ENCODE measurements at regions not wholly inside any gene's neighbourhood (a gene's known extent, or its start where the extent isn't known, plus 50 kb on each side); places are given as distances from the start of the nearest gene placed in this dataset.

- H3K9me3 ChIP-seq (replicated peaks) = peaks cover 8% of the 10 kb centered on the region; the same call in 1 of the 2 replicates
- no peak for DNase-seq (ENCODE audit: low read depth in 1 of 2, low spot score in 2 of 2)
- no peaks in the 10 kb centered on the region for H3K4me1 ChIP-seq (replicated peaks)
- H3K4me3 ChIP-seq = no peak overlapping the region
- H3K27me3 ChIP-seq (replicated peaks) = peaks cover 39% of the 10 kb centered on the region
- no peak overlapping the region for H3K27ac ChIP-seq
- no peaks in the 10 kb centered on the region for H3K36me3 ChIP-seq
Observed at GRCh38 chr11:43619863-43620505, 60.6 kb upstream of the HSD17B12 start.

DNA sequence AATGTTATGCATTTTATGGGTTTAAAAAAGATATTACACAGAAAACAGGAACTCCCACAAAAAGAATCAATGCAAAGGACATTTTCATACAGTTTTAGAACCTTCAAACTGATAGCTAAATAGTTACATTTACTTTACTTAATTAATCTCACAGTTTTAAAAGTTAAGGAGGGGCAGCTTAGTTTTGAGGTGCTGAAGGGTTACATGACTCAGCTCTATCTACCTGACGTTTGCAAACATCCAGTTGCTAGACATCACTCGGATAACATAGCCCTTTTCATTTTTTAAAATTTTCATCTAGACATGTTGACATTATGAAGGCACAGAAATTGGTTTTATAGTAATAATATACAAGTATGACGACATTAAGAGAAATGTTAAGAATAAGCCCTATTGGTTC is 53.7 kb upstream of the HSD17B12 start:
- Histone ChIP-seq H3K36me3 (no peaks in the 10 kb centered on the region), H3K27me3 (replicated peaks) (peaks cover 61% of the 10 kb centered on the region), H3K27ac (no peak overlapping the region), H3K4me1 (replicated peaks) (no peaks in the 10 kb centered on the region), H3K4me3 (no peak overlapping the region), H3K9me3 (replicated peaks) (no peaks in the 10 kb centered on the region)
- DNase-seq (ENCODE audit: low read depth in 1 of 2, low spot score in 2 of 2) = no peak

All from SJSA1 (cell line).